ENCODE measurements at regions not wholly inside any gene's neighbourhood (a gene's known extent, or its start where the extent isn't known, plus 50 kb on each side); places are given as distances from the start of the nearest gene placed in this dataset.

GRCh38 chr10:29021591-29021990, 267.3 kb upstream of the LYZL1 start:
- TF ChIP-seq, protein P1, sequence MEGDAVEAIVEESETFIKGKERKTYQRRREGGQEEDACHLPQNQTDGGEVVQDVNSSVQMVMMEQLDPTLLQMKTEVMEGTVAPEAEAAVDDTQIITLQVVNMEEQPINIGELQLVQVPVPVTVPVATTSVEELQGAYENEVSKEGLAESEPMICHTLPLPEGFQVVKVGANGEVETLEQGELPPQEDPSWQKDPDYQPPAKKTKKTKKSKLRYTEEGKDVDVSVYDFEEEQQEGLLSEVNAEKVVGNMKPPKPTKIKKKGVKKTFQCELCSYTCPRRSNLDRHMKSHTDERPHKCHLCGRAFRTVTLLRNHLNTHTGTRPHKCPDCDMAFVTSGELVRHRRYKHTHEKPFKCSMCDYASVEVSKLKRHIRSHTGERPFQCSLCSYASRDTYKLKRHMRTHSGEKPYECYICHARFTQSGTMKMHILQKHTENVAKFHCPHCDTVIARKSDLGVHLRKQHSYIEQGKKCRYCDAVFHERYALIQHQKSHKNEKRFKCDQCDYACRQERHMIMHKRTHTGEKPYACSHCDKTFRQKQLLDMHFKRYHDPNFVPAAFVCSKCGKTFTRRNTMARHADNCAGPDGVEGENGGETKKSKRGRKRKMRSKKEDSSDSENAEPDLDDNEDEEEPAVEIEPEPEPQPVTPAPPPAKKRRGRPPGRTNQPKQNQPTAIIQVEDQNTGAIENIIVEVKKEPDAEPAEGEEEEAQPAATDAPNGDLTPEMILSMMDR (IDR thresholded peaks at IDR 0.05; ENCODE audit: insufficient read depth, low read depth, low read length), result no peak
- no peak for TF ChIP-seq EZH2 (IDR thresholded peaks at IDR 0.05; ENCODE audit: insufficient read depth, low read length)
